ENCODE measurements at regions not wholly inside any gene's neighbourhood (a gene's known extent, or its start where the extent isn't known, plus 50 kb on each side); places are given as distances from the start of the nearest gene placed in this dataset.
"Not testable (repeated sequence)": the region's sequence is repeated elsewhere in the genome, so short reads cannot be mapped to it uniquely, and the experiment has no call there.

GRCh38 chr10:30704026-30704600, 74.6 kb upstream of the LYZL2 start:
- TF ChIP-seq CTCF (conservative IDR thresholded peaks at IDR 0.05; ENCODE audit: low read depth, low read length): no peak
- H3K4me3 ChIP-seq (ENCODE audit: low read depth, low read length): no peak overlapping the region
- DNase-seq (ENCODE audit: low read depth): no peak

- DNase-seq (ENCODE audit: low read depth): not testable (repeated sequence)
Measured at GRCh38 chr10:30703446-30703845, 73.9 kb upstream of the LYZL2 start.

GRCh38 chr10:30702860-30703259, 73.3 kb upstream of the LYZL2 start:
- no peak for TF ChIP-seq CTCF (conservative IDR thresholded peaks at IDR 0.05; ENCODE audit: low read depth, low read length)
- H3K4me3 ChIP-seq (ENCODE audit: low read depth, low read length): no peak overlapping the region
- DNase-seq (ENCODE audit: low read depth): no peak

More at GRCh38 chr10:30703446-30703845, 73.9 kb upstream of the LYZL2 start:
- not testable (repeated sequence) for H3K4me3 ChIP-seq (ENCODE audit: low read depth, low read length)

GRCh38 chr10:30701451-30702173, 72.1 kb upstream of the LYZL2 start:
- no peak for TF ChIP-seq CTCF (conservative IDR thresholded peaks at IDR 0.05; ENCODE audit: low read depth, low read length)
- H3K4me3 ChIP-seq (ENCODE audit: low read depth, low read length): no peak overlapping the region
- DNase-seq (ENCODE audit: low read depth): no peak

GRCh38 chr10:30697806-30698205, 68.3 kb upstream of the LYZL2 start:
- no peak overlapping the region for H3K4me3 ChIP-seq (ENCODE audit: low read depth, low read length)
- no peak for DNase-seq (ENCODE audit: low read depth)
- no peak for TF ChIP-seq CTCF (conservative IDR thresholded peaks at IDR 0.05; ENCODE audit: low read depth, low read length)

- H3K4me3 ChIP-seq (ENCODE audit: low read depth, low read length): not testable (repeated sequence)
Measured at GRCh38 chr10:30697221-30697620, 67.7 kb upstream of the LYZL2 start.

GRCh38 chr10:30696416-30697185, 67.0 kb upstream of the LYZL2 start:
- DNase-seq (ENCODE audit: low read depth); H3K4me3 ChIP-seq (ENCODE audit: low read depth, low read length): not testable (repeated sequence)
- TF ChIP-seq CTCF (conservative IDR thresholded peaks at IDR 0.05; ENCODE audit: low read depth, low read length): peak; percentile 26

More at GRCh38 chr10:30697221-30697620, 67.7 kb upstream of the LYZL2 start:
- not testable (repeated sequence) for DNase-seq (ENCODE audit: low read depth)

- H3K4me3 ChIP-seq (ENCODE audit: low read depth, low read length); DNase-seq (ENCODE audit: low read depth): not testable (repeated sequence)
Measured at GRCh38 chr10:30695481-30696236, 66.1 kb upstream of the LYZL2 start.

Data from epithelial cell of proximal tubule (primary cell).